PC-3 (cell line): ENCODE measurements at regions not wholly inside any gene's neighbourhood (a gene's known extent, or its start where the extent isn't known, plus 50 kb on each side); places are given as distances from the start of the nearest gene placed in this dataset.

Experiments used
- CTCF ChIP-seq: fragments of 300-600 bp; sonication (generic); conservative IDR thresholded peaks from 2 replicates; pipeline ENCODE4 v1.5.1; 2017; ENCODE audit warnings: antibody characterized with exemption, low read depth, mild to moderate bottlenecking, low read length
- EZH2 ChIP-seq: fragments of 300-600 bp; sonication (generic); IDR thresholded peaks from one replicate; pipeline ENCODE4 v1.6.1; 2017; ENCODE audit warnings: antibody characterized with exemption, mild to moderate bottlenecking, low read length; ENCODE audit not compliant: unreplicated experiment
- EZH2phosphoT487 ChIP-seq: fragments of 300-600 bp; sonication (generic); IDR thresholded peaks from 2 replicates; pipeline ENCODE4 v1.6.1; 2018; ENCODE audit warnings: mild to moderate bottlenecking, antibody characterized with exemption, low read length, borderline replicate concordance

- TF ChIP-seq CTCF (peak; percentile 51), EZH2 (no peak), EZH2phosphoT487 (no peak)
These were observed 261.6 kb downstream of the NDUFA10 start for GRCh38 chr2:239763433-239764097.
